GM19324 (cell line): ENCODE measurements at regions not wholly inside any gene's neighbourhood (a gene's known extent, or its start where the extent isn't known, plus 50 kb on each side); places are given as distances from the start of the nearest gene placed in this dataset.
"Not testable (repeated sequence)": the region's sequence is repeated elsewhere in the genome, so short reads cannot be mapped to it uniquely, and the experiment has no call there.

Source experiments
- ATAC-seq: cut with Tn5 transposase; IDR thresholded peaks from one replicate; pipeline ENCODE4 v1.9.1; 2021; ENCODE audit warnings: mild to moderate bottlenecking, moderate library complexity; ENCODE audit not compliant: unreplicated experiment, low FRiP score

DNA sequence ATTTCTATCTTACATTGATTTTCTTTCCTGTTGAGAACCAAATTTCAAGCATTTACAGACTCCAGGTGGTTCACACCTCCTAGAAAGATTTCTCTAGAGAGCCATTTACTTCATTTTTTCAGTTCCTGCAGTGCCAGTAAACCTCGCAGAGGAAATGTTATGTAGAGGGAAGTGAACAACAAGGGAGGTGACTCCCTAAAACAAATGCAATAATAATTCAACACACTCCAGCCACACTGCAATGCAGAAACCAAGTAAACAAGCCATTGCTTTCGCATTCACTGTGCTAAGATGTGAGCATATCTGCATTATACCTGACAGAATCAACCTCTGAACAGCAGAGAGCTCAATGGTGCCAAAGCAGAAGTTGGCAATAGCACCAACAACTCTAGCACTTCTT, 215.1 kb downstream of the RBM26 start:
- ATAC-seq: peak; percentile 42

DNA sequence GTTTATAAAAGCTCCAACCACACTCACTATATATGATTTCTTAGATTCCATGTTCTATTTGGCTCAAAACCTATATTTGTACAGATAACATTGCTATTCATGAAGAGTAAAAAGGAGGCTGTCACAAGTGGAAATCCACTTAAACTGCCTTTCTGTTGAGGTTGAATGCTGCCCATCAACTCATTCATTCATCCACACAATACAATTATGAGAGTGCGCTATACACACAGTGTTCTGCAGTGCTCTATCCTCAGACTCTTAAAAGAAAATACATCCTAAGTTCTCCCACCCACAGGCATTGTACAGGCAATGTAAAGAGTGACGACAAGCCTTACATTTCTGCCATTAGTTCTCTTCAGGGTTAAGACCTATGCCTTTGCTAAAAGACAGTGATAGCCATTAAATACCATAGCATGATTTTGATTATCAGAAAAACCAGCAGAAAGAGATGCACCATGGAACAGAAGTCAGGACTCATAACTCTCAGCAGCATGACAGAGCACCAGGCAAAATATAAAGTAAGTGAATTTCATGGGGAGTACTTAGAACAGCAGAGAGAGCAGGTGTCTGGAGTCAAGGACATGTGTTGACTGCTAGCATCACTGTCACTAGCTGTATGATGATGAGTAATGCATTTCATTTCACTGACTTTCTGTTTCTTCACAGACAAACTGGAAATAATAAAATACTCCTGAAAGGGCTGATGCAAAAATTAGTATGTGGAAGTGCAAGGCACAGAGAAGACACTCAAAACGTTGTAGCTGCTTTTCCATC, 218.0 kb downstream of the RBM26 start:
- no peak for ATAC-seq

DNA sequence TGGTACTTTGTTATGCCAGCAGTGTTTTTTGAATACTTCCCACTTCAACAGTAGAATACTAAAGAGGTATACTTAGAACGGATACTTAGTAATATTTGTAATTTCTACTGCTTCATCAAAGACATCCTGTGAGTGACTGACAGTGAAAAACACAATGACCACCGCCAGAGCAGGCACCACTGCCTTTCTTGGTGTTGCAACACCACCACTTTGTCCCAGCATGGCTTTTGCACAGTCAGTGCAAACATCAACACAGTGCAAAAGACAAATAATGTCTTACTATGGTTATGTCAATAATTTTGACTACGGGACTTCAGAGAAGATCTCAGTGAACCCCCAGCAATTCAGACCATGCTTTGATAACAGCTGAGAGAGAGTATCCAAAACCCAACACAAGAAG, 220.5 kb downstream of the RBM26 start:
- ATAC-seq: no peak

- ATAC-seq: no peak
These were observed 222.8 kb downstream of the RBM26 start for GRCh38 chr13:79183231-79183630.

DNA sequence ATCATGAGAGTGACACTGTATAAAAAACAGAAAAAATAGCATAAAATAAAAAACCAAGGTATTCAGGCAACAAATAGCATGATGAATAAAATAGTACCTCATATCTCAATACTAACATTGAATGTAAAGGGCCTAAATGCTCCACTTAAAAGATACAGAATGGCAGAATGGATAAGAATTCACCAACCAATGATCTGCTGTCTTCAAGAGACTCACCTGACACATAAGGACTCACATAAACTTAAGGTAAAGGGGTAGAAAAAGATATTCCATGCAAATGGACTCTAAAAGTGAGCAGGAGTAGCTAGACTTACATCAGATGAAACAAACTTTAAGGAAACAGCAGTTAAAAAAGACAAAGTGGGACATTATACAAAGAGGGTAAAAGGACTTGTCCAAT, 232.4 kb downstream of the RBM26 start:
- not testable (repeated sequence) for ATAC-seq

DNA sequence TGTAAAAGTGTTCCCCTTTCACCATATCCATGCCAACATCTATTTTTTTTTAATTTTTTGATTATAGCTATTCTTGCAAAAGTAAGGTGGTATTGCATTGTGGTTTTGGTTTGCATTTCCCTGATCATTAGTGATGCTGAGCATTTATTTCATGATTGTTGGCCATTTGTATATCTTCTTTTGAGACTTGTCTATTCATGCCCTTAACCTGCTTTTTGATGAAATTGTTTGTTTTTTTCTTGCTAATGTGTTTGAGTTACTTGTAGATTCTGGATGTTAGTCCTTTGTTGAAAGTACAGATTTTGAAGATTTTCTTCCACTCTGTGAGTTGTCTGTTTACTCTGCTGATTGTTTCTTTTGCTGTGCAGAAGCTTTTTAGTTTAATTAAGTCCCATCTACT, 233.1 kb downstream of the RBM26 start:
- not testable (repeated sequence) for ATAC-seq

GRCh38 chr13:79171141-79172061, 234.7 kb downstream of the RBM26 start:
- ATAC-seq: no peak

DNA sequence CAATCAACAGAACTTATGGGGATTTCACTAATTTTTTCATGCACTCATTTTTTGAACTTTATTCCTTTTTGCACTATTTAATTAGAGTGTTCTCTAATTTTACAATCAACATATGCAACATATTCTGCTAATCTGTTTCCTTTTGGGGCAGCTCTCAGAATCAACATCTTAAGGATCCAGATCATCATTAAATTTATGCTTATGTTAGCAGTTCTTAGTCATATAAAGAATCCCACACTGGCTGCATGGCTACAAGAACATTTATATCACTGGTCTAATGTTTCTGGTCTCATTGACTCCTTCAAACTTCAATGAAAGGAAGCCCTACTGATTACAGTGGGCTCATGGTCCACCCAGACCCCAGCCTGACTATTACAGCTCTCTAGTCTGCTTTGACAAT, 245.2 kb downstream of the RBM26 start:
- ATAC-seq: no peak

DNA sequence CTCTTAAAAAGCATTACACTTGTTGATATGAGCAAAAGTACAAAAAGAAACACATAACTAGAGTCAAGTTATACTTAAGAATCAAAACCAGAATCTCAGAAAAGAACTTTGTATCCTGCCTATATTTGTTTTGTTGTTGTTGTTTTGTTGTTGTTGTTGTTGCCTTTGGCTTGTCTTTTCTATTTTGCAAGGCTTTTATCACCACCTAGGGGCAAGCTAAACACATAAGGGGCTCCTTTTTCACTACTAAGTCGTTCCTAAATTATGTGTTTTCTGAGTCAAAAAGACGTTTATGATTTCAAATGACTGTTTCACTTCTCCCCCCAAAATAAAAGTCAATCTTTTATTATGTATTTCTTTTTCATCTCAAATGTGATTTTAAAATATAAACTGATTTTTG, 250.2 kb downstream of the RBM26 start:
- no peak for ATAC-seq

DNA sequence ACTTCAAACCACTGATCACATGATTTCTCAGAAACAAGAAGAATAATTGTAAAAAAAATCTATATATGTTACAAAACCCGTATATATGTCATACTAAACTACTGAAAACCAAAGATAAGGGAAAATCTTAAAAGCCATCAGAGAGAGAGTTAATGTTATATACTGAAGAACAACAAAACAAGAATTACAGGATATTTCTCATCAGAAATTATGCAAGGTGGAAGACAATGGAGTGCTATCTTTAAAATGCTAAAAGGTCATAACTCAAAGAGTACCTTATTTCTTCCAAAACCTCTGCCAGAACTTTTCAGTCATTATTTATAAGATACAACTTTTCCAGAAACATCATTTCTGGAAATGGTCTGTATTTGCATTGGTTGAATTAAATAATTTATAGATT, 256.8 kb downstream of the RBM26 start:
- no peak for ATAC-seq

DNA sequence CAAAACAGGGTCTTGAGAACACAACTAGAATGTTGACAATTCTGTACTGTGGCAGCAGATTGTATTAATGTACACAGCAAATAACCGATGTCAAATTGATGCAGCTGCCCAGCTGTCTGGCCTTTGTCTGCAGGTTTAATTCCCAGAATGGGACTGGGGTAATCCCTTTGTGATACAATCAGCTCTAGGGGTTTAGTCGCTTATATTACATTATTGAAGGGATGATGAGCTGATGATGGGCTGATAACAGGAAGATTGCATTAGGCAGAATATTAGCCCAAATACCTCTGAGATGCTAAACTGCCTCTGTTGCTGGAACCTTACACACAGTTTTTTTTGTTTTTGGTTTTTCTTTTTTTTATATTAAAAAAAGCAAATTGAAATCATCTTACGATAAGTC, 265.0 kb downstream of the RBM26 start:
- ATAC-seq: no peak

DNA sequence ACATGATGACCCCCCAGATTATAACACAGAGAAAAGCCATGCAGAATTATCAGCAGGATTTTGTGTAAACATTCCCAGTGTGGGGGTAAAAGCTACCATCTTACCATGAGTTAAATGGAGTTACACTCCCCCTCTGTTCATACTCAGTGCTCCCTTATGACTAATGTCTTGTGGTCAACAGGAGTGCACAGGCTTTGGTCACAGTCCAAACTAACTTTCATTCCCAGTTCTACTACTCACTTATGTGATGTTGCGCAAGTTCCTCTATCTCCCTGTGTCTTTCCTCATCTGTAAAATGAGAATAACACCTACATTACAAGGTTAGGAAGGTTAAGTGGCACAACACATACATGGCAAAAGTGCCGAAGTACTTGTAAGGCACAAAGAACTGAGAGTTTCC, 277.9 kb downstream of the RBM26 start:
- no peak for ATAC-seq

DNA sequence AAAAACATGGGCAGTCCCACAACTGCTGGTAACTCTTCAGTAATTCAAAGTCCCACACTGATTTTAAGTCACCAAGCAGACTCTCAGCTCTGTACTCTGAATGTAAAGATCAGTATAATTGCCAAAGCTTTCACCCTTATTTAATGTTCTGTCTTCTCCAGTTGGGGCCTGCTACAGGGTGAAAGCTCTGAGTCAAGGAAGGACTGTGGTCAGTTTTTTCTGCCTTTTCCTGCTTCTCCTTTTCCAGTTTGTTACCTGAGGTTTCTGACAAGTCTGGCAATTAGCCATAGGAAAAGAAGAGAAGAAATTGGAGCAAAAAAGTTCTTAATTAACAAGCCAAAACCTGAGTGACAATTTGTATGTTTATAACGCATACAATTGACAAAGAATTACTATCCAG, 279.3 kb downstream of the RBM26 start:
- ATAC-seq: no peak

- no peak for ATAC-seq
These were observed 281.9 kb downstream of the RBM26 start for GRCh38 chr13:79124183-79124582.

DNA sequence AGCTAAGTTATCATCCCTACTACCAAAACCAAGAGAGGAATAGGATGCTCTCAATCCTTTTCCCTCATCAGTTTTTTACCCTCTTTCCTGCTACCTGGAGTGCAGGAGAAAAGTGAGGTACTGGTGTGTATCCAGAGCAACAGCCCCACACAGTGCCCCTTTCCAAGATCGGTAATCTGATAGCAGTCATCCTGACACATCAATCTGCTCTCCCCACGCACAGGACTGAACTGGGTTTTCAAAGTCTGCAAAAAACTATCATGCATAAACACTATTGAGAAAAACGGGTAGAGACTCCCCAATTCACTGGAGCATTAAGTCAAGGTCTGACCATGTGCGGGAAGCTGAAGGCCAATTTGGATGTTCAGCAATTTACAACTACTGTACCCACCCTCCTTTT, 284.8 kb downstream of the RBM26 start:
- ATAC-seq: no peak

DNA sequence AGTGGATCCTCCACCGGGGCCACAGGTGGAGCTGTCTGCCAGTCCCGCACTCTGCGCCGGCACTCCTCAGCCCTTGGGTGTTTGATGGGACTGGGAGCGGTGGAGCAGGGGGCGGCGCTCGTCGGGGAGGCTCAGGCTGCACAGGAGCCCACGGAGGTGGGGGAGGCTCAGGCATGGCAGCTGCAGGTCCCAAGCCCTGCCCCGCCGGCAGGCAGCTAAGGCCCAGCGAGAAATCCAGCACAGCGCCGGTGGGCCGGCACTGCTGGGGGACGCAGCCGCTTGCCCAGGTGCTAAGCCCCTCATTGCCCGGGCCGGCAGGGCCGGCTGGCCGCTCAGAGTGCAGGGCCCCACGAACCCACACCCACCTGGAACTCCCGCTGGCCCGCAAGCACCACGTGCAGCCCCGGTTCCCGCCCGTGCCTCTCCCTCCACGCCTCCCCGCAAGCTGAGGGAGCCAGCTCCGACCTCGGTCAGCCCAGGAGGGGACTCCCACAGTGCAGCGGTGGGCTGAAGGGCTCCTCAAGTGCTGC, 286.4 kb downstream of the RBM26 start:
- ATAC-seq: no peak

- no peak for ATAC-seq
These were observed 294.0 kb downstream of the RBM26 start for GRCh38 chr13:79112016-79112415.

GRCh38 chr13:79108914-79109643, 297.0 kb downstream of the RBM26 start:
- peak; percentile 86 for ATAC-seq

DNA sequence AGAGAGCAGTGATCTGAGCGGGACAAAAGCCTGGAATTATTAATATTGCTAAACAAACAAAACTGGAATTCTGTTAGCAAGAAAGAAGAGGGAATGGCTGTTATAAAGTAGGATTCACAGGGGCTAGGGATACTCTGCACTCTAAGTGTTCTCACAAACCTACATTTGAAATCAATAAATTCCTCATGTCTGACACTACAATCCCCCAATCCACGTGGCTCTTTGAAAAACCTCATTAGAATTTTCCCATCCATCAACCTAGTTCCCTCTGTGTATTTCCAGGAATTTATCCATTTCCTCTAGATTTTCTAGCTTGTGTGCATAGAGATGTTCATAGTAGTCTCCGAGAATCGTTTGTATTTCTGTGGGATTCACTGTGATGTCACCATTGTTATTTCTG, 307.5 kb downstream of the RBM26 start:
- ATAC-seq: no peak

DNA sequence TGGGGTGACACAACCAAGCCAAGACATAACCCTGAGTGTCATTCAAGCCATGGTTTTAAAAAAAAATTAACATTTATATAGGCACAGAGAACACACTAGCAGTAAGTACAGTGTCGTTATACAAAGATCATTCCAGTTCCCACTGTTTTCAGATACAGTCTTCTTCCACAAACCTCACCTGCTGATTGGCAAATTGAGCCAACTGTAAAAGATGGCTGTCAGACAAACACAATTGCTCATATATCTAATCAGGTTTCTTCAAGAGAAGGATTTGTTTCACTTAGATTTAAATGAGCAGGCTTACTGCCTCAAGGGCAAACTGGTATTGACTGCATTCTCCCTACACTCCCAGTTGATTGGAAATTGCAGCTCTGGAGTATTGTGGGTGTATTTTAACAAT, 308.9 kb downstream of the RBM26 start:
- ATAC-seq: no peak

GRCh38 chr13:79096099-79096498, 310.0 kb downstream of the RBM26 start:
- no peak for ATAC-seq
